ENCODE measurements at regions not wholly inside any gene's neighbourhood (a gene's known extent, or its start where the extent isn't known, plus 50 kb on each side); places are given as distances from the start of the nearest gene placed in this dataset.

GRCh38 chr12:114821570-114821969, 137.6 kb upstream of the TBX3 start:
- TF ChIP-seq MAX (IDR thresholded peaks at IDR 0.05; ENCODE audit: low read depth, low read length) (no peak), POLR2A (IDR thresholded peaks at IDR 0.05; ENCODE audit: extremely low read depth, insufficient read length) (no peak), CTCF (IDR thresholded peaks at IDR 0.05; ENCODE audit: low read depth, low read length) (no peak), MYC (IDR thresholded peaks at IDR 0.05; ENCODE audit: low read depth, low read length) (no peak)
- no peak for DNase-seq (ENCODE audit: low read depth)
- H3K4me3 ChIP-seq (ENCODE audit: low read depth, low read length) = no peak overlapping the region

GRCh38 chr12:114820796-114821195, 136.8 kb upstream of the TBX3 start:
- H3K4me3 ChIP-seq (ENCODE audit: low read depth, low read length) = no peak overlapping the region
- no peak for DNase-seq (ENCODE audit: low read depth)
- no peak for TF ChIP-seq POLR2A (IDR thresholded peaks at IDR 0.05; ENCODE audit: extremely low read depth, insufficient read length)
- no peak for TF ChIP-seq MAX (IDR thresholded peaks at IDR 0.05; ENCODE audit: low read depth, low read length)
- no peak for TF ChIP-seq CTCF (IDR thresholded peaks at IDR 0.05; ENCODE audit: low read depth, low read length)
- TF ChIP-seq MYC (IDR thresholded peaks at IDR 0.05; ENCODE audit: low read depth, low read length) = no peak

- H3K4me3 ChIP-seq (ENCODE audit: low read depth, low read length) = no peak overlapping the region
- DNase-seq (ENCODE audit: low read depth) = no peak
- TF ChIP-seq CTCF (IDR thresholded peaks at IDR 0.05; ENCODE audit: low read depth, low read length) = no peak
- no peak for TF ChIP-seq POLR2A (IDR thresholded peaks at IDR 0.05; ENCODE audit: extremely low read depth, insufficient read length)
- no peak for TF ChIP-seq MYC (IDR thresholded peaks at IDR 0.05; ENCODE audit: low read depth, low read length)
- no peak for TF ChIP-seq MAX (IDR thresholded peaks at IDR 0.05; ENCODE audit: low read depth, low read length)
Observed at GRCh38 chr12:114817571-114818425, 133.8 kb upstream of the TBX3 start.

GRCh38 chr12:114815026-114815795, 131.2 kb upstream of the TBX3 start:
- no peak overlapping the region for H3K4me3 ChIP-seq (ENCODE audit: low read depth, low read length)
- DNase-seq (ENCODE audit: low read depth) = no peak
- no peak for TF ChIP-seq POLR2A (IDR thresholded peaks at IDR 0.05; ENCODE audit: extremely low read depth, insufficient read length)
- no peak for TF ChIP-seq MAX (IDR thresholded peaks at IDR 0.05; ENCODE audit: low read depth, low read length)
- TF ChIP-seq CTCF (IDR thresholded peaks at IDR 0.05; ENCODE audit: low read depth, low read length) = no peak
- no peak for TF ChIP-seq MYC (IDR thresholded peaks at IDR 0.05; ENCODE audit: low read depth, low read length)

GRCh38 chr12:114812858-114813761, 129.1 kb upstream of the TBX3 start:
- DNase-seq (ENCODE audit: low read depth) = peak; percentile 11
- no peak overlapping the region for H3K4me3 ChIP-seq (ENCODE audit: low read depth, low read length)
- TF ChIP-seq CTCF (IDR thresholded peaks at IDR 0.05; ENCODE audit: low read depth, low read length) (no peak), POLR2A (IDR thresholded peaks at IDR 0.05; ENCODE audit: extremely low read depth, insufficient read length) (no peak), MYC (IDR thresholded peaks at IDR 0.05; ENCODE audit: low read depth, low read length) (no peak), MAX (IDR thresholded peaks at IDR 0.05; ENCODE audit: low read depth, low read length) (no peak)
